GM23338 (cell line): ENCODE measurements at regions not wholly inside any gene's neighbourhood (a gene's known extent, or its start where the extent isn't known, plus 50 kb on each side); places are given as distances from the start of the nearest gene placed in this dataset.

Experiments used
- CREB1 ChIP-seq: fragments of 250-450 bp; sonication (Bioruptor Pico); IDR thresholded peaks from 2 replicates; pipeline ENCODE4 v1.5.0; 2020; ENCODE audit warnings: low read depth, mild to moderate bottlenecking, moderate library complexity
- EZH2 ChIP-seq: fragments of 200-600 bp; sonication (generic); IDR thresholded peaks from one replicate; pipeline ENCODE4 v1.8.0; 2017; ENCODE audit warnings: antibody characterized with exemption, mild to moderate bottlenecking, low read depth; ENCODE audit not compliant: unreplicated experiment
- EZH2phosphoT487 ChIP-seq: fragments of 200-600 bp; sonication (generic); IDR thresholded peaks from one replicate; pipeline ENCODE4 v1.8.1; 2018; ENCODE audit warnings: antibody characterized with exemption; ENCODE audit not compliant: unreplicated experiment
- POLR2AphosphoS5 ChIP-seq: IDR thresholded peaks from 2 replicates; pipeline ENCODE4 v1.6.1; 2016; ENCODE audit warnings: antibody characterized with exemption, low read depth
- ZNF331 ChIP-seq: fragments of 250-450 bp; sonication (Bioruptor Pico); IDR thresholded peaks from 2 replicates; pipeline ENCODE4 v1.5.0; 2020; ENCODE audit warnings: low read depth, mild to moderate bottlenecking, moderate library complexity
- TF ChIP-seq, protein P1 (sequence below), 2 experiments: fragments of 200-600 bp in 1 of 2; sonication (generic) in 1 of 2; conservative IDR thresholded peaks; 2 replicates each; pipeline versions ENCODE4 v1.5.1 to v1.6.1; 2016 to 2017; ENCODE audit warnings: antibody characterized with exemption in 2 of 2, low read depth in 2 of 2, mild to moderate bottlenecking in 2 of 2, moderate library complexity in 1 of 2
- TF ChIP-seq, protein P2 (sequence below): IDR thresholded peaks from one replicate; pipeline ENCODE4 v1.6.1; 2018; ENCODE audit warnings: antibody characterized with exemption; ENCODE audit not compliant: unreplicated experiment
- TF ChIP-seq, protein P3 (sequence below): fragments of 250-450 bp; sonication (Bioruptor Pico); IDR thresholded peaks from 2 replicates; pipeline ENCODE4 v1.5.0; 2020; ENCODE audit warnings: mild to moderate bottlenecking, moderate library complexity

DNA sequence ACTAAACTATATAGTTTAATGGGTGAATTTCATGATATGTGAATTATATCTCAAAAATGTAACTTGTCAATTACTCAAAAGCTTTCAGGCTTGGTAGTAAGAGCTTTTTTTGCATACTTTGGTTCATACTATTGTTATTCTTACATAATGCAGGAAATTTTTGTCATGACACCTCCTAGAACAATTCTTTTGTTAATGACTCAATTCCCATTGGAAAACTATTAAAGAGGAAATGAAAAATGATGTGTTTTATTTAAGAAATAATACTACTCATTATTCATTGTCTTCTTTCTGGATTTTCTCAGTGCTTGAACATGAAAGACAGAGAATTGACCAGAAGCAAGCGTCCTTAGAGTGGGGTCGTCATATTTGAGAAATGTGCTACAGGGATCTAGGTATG, 196.4 kb upstream of the KCNJ16 start:
- TF ChIP-seq POLR2AphosphoS5: no peak
- no peak for TF ChIP-seq ZNF331 (CRISPR knock-in tag)
- TF ChIP-seq, protein P1, sequence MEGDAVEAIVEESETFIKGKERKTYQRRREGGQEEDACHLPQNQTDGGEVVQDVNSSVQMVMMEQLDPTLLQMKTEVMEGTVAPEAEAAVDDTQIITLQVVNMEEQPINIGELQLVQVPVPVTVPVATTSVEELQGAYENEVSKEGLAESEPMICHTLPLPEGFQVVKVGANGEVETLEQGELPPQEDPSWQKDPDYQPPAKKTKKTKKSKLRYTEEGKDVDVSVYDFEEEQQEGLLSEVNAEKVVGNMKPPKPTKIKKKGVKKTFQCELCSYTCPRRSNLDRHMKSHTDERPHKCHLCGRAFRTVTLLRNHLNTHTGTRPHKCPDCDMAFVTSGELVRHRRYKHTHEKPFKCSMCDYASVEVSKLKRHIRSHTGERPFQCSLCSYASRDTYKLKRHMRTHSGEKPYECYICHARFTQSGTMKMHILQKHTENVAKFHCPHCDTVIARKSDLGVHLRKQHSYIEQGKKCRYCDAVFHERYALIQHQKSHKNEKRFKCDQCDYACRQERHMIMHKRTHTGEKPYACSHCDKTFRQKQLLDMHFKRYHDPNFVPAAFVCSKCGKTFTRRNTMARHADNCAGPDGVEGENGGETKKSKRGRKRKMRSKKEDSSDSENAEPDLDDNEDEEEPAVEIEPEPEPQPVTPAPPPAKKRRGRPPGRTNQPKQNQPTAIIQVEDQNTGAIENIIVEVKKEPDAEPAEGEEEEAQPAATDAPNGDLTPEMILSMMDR (conservative IDR thresholded peaks at IDR 0.05; ENCODE audit: low read depth in 2 of 2): no peak
- no peak for TF ChIP-seq EZH2
- TF ChIP-seq, protein P2, sequence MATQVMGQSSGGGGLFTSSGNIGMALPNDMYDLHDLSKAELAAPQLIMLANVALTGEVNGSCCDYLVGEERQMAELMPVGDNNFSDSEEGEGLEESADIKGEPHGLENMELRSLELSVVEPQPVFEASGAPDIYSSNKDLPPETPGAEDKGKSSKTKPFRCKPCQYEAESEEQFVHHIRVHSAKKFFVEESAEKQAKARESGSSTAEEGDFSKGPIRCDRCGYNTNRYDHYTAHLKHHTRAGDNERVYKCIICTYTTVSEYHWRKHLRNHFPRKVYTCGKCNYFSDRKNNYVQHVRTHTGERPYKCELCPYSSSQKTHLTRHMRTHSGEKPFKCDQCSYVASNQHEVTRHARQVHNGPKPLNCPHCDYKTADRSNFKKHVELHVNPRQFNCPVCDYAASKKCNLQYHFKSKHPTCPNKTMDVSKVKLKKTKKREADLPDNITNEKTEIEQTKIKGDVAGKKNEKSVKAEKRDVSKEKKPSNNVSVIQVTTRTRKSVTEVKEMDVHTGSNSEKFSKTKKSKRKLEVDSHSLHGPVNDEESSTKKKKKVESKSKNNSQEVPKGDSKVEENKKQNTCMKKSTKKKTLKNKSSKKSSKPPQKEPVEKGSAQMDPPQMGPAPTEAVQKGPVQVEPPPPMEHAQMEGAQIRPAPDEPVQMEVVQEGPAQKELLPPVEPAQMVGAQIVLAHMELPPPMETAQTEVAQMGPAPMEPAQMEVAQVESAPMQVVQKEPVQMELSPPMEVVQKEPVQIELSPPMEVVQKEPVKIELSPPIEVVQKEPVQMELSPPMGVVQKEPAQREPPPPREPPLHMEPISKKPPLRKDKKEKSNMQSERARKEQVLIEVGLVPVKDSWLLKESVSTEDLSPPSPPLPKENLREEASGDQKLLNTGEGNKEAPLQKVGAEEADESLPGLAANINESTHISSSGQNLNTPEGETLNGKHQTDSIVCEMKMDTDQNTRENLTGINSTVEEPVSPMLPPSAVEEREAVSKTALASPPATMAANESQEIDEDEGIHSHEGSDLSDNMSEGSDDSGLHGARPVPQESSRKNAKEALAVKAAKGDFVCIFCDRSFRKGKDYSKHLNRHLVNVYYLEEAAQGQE: no peak
- TF ChIP-seq EZH2phosphoT487: no peak
- TF ChIP-seq, protein P3, sequence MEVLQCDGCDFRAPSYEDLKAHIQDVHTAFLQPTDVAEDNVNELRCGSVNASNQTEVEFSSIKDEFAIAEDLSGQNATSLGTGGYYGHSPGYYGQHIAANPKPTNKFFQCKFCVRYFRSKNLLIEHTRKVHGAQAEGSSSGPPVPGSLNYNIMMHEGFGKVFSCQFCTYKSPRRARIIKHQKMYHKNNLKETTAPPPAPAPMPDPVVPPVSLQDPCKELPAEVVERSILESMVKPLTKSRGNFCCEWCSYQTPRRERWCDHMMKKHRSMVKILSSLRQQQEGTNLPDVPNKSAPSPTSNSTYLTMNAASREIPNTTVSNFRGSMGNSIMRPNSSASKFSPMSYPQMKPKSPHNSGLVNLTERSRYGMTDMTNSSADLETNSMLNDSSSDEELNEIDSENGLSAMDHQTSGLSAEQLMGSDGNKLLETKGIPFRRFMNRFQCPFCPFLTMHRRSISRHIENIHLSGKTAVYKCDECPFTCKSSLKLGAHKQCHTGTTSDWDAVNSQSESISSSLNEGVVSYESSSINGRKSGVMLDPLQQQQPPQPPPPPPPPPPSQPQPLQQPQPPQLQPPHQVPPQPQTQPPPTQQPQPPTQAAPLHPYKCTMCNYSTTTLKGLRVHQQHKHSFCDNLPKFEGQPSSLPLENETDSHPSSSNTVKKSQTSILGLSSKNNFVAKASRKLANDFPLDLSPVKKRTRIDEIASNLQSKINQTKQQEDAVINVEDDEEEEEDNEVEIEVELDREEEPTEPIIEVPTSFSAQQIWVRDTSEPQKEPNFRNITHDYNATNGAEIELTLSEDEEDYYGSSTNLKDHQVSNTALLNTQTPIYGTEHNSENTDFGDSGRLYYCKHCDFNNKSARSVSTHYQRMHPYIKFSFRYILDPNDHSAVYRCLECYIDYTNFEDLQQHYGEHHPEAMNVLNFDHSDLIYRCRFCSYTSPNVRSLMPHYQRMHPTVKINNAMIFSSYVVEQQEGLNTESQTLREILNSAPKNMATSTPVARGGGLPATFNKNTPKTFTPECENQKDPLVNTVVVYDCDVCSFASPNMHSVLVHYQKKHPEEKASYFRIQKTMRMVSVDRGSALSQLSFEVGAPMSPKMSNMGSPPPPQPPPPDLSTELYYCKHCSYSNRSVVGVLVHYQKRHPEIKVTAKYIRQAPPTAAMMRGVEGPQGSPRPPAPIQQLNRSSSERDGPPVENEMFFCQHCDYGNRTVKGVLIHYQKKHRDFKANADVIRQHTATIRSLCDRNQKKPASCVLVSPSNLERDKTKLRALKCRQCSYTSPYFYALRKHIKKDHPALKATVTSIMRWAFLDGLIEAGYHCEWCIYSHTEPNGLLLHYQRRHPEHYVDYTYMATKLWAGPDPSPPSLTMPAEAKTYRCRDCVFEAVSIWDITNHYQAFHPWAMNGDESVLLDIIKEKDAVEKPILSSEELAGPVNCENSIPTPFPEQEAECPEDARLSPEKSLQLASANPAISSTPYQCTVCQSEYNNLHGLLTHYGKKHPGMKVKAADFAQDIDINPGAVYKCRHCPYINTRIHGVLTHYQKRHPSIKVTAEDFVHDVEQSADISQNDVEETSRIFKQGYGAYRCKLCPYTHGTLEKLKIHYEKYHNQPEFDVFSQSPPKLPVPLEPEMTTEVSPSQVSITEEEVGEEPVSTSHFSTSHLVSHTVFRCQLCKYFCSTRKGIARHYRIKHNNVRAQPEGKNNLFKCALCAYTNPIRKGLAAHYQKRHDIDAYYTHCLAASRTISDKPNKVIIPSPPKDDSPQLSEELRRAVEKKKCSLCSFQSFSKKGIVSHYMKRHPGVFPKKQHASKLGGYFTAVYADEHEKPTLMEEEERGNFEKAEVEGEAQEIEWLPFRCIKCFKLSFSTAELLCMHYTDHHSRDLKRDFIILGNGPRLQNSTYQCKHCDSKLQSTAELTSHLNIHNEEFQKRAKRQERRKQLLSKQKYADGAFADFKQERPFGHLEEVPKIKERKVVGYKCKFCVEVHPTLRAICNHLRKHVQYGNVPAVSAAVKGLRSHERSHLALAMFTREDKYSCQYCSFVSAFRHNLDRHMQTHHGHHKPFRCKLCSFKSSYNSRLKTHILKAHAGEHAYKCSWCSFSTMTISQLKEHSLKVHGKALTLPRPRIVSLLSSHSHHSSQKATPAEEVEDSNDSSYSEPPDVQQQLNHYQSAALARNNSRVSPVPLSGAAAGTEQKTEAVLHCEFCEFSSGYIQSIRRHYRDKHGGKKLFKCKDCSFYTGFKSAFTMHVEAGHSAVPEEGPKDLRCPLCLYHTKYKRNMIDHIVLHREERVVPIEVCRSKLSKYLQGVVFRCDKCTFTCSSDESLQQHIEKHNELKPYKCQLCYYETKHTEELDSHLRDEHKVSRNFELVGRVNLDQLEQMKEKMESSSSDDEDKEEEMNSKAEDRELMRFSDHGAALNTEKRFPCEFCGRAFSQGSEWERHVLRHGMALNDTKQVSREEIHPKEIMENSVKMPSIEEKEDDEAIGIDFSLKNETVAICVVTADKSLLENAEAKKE: no peak
- no peak for TF ChIP-seq CREB1
